Mesenchymal stem cell (in vitro differentiated cells and primary cell): ENCODE measurements at regions not wholly inside any gene's neighbourhood (a gene's known extent, or its start where the extent isn't known, plus 50 kb on each side); places are given as distances from the start of the nearest gene placed in this dataset.

Experiments used
- DNase-seq: peaks from one replicate; pipeline ENCODE4 v3.0.0-alpha.2; 2013
- H2AFZ ChIP-seq: one replicate; pipeline ENCODE4 v1.6.1; 2013; ENCODE audit warnings: low read depth, mild to moderate bottlenecking, control low read depth, inconsistent platforms, low read length, moderate library complexity
- H2AK5ac ChIP-seq: 2 replicates; pipeline ENCODE4 v1.6.1; 2013; ENCODE audit warnings: low read length, moderate library complexity, mild to moderate bottlenecking, inconsistent platforms; ENCODE audit not compliant: severe bottlenecking
- H2BK120ac ChIP-seq: one replicate; pipeline ENCODE4 v1.6.1; 2013; ENCODE audit warnings: low read depth, mild to moderate bottlenecking, inconsistent platforms, low read length, moderate library complexity
- H2BK12ac ChIP-seq, 2 experiments: one replicate each; pipeline ENCODE4 v1.6.1; 2013; ENCODE audit warnings: inconsistent platforms in 2 of 2, low read length in 2 of 2, mild to moderate bottlenecking in 2 of 2, moderate library complexity in 2 of 2, control low read depth in 1 of 2
- H2BK15ac ChIP-seq: one replicate; pipeline ENCODE4 v1.6.1; 2013; ENCODE audit warnings: mild to moderate bottlenecking, low read depth, inconsistent platforms; ENCODE audit not compliant: poor library complexity, severe bottlenecking
- H2BK5ac ChIP-seq: 2 replicates; pipeline ENCODE4 v1.6.1; 2013; ENCODE audit warnings: low read depth, mild to moderate bottlenecking, low read length, control low read depth, inconsistent platforms; ENCODE audit not compliant: poor library complexity, severe bottlenecking
- H3K14ac ChIP-seq, 2 experiments: one replicate each; pipeline ENCODE4 v1.6.1; 2013; ENCODE audit warnings: inconsistent platforms in 2 of 2, low read length in 2 of 2, control low read depth in 1 of 2, mild to moderate bottlenecking in 1 of 2, moderate library complexity in 1 of 2
- H3K18ac ChIP-seq, 2 experiments: one replicate each; pipeline ENCODE4 v1.6.1; 2013; ENCODE audit warnings: inconsistent platforms in 2 of 2, low read length in 2 of 2, control low read depth in 1 of 2, low read depth in 1 of 2, mild to moderate bottlenecking in 1 of 2
- H3K23ac ChIP-seq, 2 experiments: one replicate each; pipeline ENCODE4 v1.6.1; 2013; ENCODE audit warnings: inconsistent platforms in 2 of 2, low read length in 2 of 2, mild to moderate bottlenecking in 2 of 2, moderate library complexity in 2 of 2, control low read depth in 1 of 2
- H3K27ac ChIP-seq: 2 replicates; pipeline ENCODE4 v1.5.1; 2013; ENCODE audit warnings: mild to moderate bottlenecking, moderate library complexity, low read length, control low read depth, inconsistent platforms; ENCODE audit not compliant: poor library complexity, severe bottlenecking
- H3K27me3 ChIP-seq, 2 experiments: 2 replicates each; pipeline versions ENCODE4 v1.6.1 to v1.7.0; 2013; ENCODE audit warnings: low read length in 2 of 2, mild to moderate bottlenecking in 2 of 2, moderate library complexity in 2 of 2, control low read depth in 1 of 2, inconsistent platforms in 1 of 2; ENCODE audit not compliant: control insufficient read depth in 1 of 2, insufficient read depth in 1 of 2
- H3K36me3 ChIP-seq, 2 experiments: 2 replicates each; pipeline versions ENCODE4 v1.6.1 to v1.7.0; 2013; ENCODE audit warnings: low read length in 2 of 2, control low read depth in 1 of 2, inconsistent platforms in 1 of 2, low read depth in 1 of 2, mild to moderate bottlenecking in 1 of 2; ENCODE audit not compliant: insufficient read depth in 2 of 2, control insufficient read depth in 1 of 2
- H3K4ac ChIP-seq, 2 experiments: one replicate each; pipeline ENCODE4 v1.6.1; 2013; ENCODE audit warnings: inconsistent platforms in 2 of 2, low read length in 2 of 2, mild to moderate bottlenecking in 2 of 2, moderate library complexity in 2 of 2, control low read depth in 1 of 2, low read depth in 1 of 2
- H3K4me1 ChIP-seq: 2 replicates; pipeline ENCODE4 v1.6.1; 2013; ENCODE audit warnings: low read depth, low read length, control low read depth; ENCODE audit not compliant: control insufficient read depth, insufficient read depth
- H3K4me2 ChIP-seq: 2 replicates; pipeline ENCODE4 v1.6.1; 2013; ENCODE audit warnings: low read length, mild to moderate bottlenecking, inconsistent platforms; ENCODE audit not compliant: poor library complexity, severe bottlenecking
- H3K4me3 ChIP-seq, 2 experiments: 2 replicates each; pipeline versions ENCODE4 v1.5.1 to v1.7.0; 2013; ENCODE audit warnings: low read length in 2 of 2, mild to moderate bottlenecking in 2 of 2, control low read depth in 1 of 2, low read depth in 1 of 2; ENCODE audit not compliant: insufficient read depth in 1 of 2
- H3K79me1 ChIP-seq: replicated peaks from 2 replicates; pipeline ENCODE4 v1.6.1; 2013; ENCODE audit warnings: mild to moderate bottlenecking, control low read depth, low read length, inconsistent platforms; ENCODE audit not compliant: poor library complexity, severe bottlenecking
- H3K9ac ChIP-seq: 2 replicates; pipeline ENCODE4 v1.7.0; 2013; ENCODE audit warnings: mild to moderate bottlenecking, low read length, moderate library complexity
- H3K9me3 ChIP-seq: 2 replicates; pipeline ENCODE4 v1.7.0; 2013; ENCODE audit warnings: mild to moderate bottlenecking, low read length; ENCODE audit not compliant: control insufficient read depth
- H4K8ac ChIP-seq: one replicate; pipeline ENCODE4 v1.6.1; 2013; ENCODE audit warnings: inconsistent platforms, mild to moderate bottlenecking, low read length, moderate library complexity
- H4K91ac ChIP-seq: one replicate; pipeline ENCODE4 v1.6.1; 2013; ENCODE audit warnings: mild to moderate bottlenecking, low read length, inconsistent platforms
- WGBS: methylation state at CpG from one replicate; pipeline ENCODE4 v1.1.7; 2013; ENCODE audit warnings: mixed read lengths; 5-methylcytosine and 5-hydroxymethylcytosine counted together

DNA sequence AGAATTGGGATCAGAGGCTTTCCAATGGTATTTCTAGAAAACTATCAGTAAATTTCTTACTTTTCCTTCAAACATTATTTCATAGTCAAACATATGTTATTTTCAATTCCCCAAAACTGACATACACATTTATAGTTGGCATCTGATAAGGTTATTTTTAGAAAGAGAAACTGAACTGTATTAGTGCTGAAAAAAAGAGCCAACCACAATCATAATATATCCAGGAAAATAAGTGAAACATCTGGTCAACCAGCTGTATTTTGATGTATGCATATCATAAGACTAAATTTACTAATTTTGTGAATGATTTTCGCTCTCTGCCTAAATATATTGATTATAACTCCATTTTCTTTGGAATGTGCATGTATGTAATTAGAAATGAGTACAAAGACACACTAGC, 554.2 kb downstream of the FLRT2 start:
- no peak for DNase-seq
- Histone ChIP-seq H2AK5ac (no peak overlapping the region), H3K79me1 (no peaks in the 10 kb centered on the region), H4K8ac (no peak overlapping the region), H3K4me2 (no peak overlapping the region), H3K9me3 (no peaks in the 10 kb centered on the region), H3K27ac (no peak overlapping the region), H4K91ac (no peak overlapping the region), H3K23ac (no peak overlapping the region), H3K14ac (no peak overlapping the region), H2BK12ac (no peak overlapping the region), H3K27me3 (no peaks in the 10 kb centered on the region), H2BK120ac (no peak overlapping the region), H3K4ac (no peak overlapping the region), H3K4me1 (no peaks in the 10 kb centered on the region), H3K4me3 (no peak overlapping the region), H3K36me3 (no peaks in the 10 kb centered on the region), H3K18ac (no peak overlapping the region), H2BK5ac (no peak overlapping the region), H2BK15ac (no peak overlapping the region), H2AFZ (no peak overlapping the region), H3K9ac (no peak overlapping the region)
- no CpG with 5 or more reads among the region's 1 CpG for WGBS

DNA sequence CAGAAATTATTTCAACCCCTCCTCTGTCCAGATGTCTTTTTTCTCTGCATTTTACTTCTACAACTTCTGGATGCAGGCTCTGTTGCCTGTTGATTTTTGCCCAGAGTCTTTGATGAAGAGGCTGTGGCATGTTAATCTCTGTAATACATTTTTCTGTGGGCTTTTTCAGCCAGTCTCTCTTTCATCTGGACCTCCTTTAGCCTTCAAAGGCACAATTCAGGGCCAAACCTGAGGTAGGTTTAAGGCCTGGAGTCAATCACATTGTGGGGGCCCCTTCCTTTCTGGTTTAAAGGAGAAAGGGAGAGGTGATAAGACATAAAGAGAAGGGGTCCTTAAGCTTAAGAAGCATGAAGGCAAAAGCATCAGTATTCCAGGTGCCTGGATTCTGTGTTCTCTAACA, 553.7 kb downstream of the FLRT2 start:
- H2BK12ac ChIP-seq, result no peak overlapping the region
- no peak overlapping the region for H4K8ac ChIP-seq
- no peak overlapping the region for H4K91ac ChIP-seq
- no peak overlapping the region for H3K23ac ChIP-seq
- H2AK5ac ChIP-seq, result no peak overlapping the region
- no peak overlapping the region for H3K4ac ChIP-seq
- no peaks in the 10 kb centered on the region for H3K36me3 ChIP-seq
- no peak overlapping the region for H3K27ac ChIP-seq
- no peak overlapping the region for H3K9ac ChIP-seq
- no peaks in the 10 kb centered on the region for H3K27me3 ChIP-seq
- DNase-seq, result no peak
- H2BK15ac ChIP-seq, result no peak overlapping the region
- H3K9me3 ChIP-seq, result no peaks in the 10 kb centered on the region
- H3K4me2 ChIP-seq, result no peak overlapping the region
- H2BK5ac ChIP-seq, result no peak overlapping the region
- no peaks in the 10 kb centered on the region for H3K79me1 ChIP-seq
- no peak overlapping the region for H2BK120ac ChIP-seq
- H3K14ac ChIP-seq, result no peak overlapping the region
- H3K4me3 ChIP-seq, result no peak overlapping the region
- no peaks in the 10 kb centered on the region for H3K4me1 ChIP-seq
- H3K18ac ChIP-seq, result no peak overlapping the region
- H2AFZ ChIP-seq, result no peak overlapping the region

DNA sequence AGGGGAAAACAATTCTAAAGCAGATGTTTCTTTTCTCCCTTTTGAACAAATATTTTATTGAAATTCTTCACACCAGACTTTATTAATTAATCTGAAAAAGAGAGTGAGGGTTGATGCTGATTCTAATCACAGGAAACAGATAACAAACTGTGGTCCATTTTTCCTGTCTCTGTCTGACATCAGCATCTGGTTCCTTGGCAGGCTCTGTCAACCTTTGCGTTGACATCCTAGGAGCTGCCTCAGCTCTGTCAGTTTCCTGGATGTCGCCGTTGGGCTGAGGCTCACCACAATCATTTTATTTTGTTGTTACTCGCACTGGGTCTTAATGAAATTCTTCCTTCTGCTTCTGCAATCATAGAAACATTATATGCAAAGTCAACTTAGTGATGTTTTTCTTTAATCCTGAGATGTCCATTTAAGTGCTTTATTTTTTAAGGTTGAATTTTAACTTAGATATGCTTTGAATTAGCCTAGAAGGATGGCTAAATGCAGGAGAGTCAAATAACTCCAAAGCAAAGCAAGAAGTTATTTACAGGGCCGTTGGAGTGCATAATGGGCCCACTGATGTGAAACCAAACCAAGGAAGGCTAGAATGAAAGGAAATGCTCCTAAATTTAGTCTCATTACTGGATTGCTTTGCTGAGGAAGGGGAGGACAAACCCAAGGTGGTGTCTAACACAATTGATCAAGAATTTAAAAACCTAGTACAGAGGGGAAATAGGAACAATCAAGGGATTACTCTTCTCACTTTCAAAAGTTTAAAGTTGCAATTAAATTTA, 542.4 kb downstream of the FLRT2 start:
- Histone ChIP-seq H3K9ac (no peak overlapping the region), H3K36me3 (no peaks in the 10 kb centered on the region), H3K27ac (no peak overlapping the region), H3K4me2 (no peak overlapping the region), H4K8ac (no peak overlapping the region), H2BK12ac (no peak overlapping the region), H4K91ac (no peak overlapping the region), H3K4me3 (no peak overlapping the region), H3K79me1 (no peaks in the 10 kb centered on the region), H3K27me3 (no peaks in the 10 kb centered on the region), H3K4me1 (no peaks in the 10 kb centered on the region), H3K14ac (no peak overlapping the region), H2BK5ac (no peak overlapping the region), H3K23ac (no peak overlapping the region), H2BK120ac (no peak overlapping the region), H2AK5ac (no peak overlapping the region), H3K4ac (no peak overlapping the region), H2AFZ (no peak overlapping the region), H2BK15ac (no peak overlapping the region), H3K9me3 (no peaks in the 10 kb centered on the region), H3K18ac (no peak overlapping the region)
- no peak for DNase-seq
- WGBS, result 76% methylated on average over 4 of the region's 5 CpGs

DNA sequence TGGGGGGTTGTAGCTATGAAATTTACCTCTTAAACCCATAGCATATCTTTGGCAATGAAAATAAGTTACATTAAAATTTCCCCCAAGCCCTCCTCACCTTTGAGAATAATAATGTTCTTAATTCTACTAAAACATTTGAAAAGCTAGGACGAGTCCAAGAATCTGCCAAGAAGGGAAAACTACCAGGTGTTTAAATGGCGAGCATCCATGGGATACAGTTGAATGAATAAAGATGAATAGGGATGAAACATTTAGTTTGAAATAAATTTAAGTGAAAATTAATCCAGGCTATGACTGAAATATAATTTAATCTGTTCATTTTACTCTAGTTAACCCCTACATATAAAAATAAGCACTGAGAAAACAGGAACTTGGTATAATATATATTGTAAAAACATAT, 536.7 kb downstream of the FLRT2 start:
- H3K4me2 ChIP-seq, result no peak overlapping the region
- H3K9ac ChIP-seq, result no peak overlapping the region
- no peak overlapping the region for H2BK12ac ChIP-seq
- no peak overlapping the region for H4K91ac ChIP-seq
- H3K79me1 ChIP-seq, result no peaks in the 10 kb centered on the region
- no peak overlapping the region for H2AK5ac ChIP-seq
- H4K8ac ChIP-seq, result no peak overlapping the region
- no peaks in the 10 kb centered on the region for H3K4me1 ChIP-seq
- H3K4me3 ChIP-seq, result no peak overlapping the region
- H3K4ac ChIP-seq, result no peak overlapping the region
- no peaks in the 10 kb centered on the region for H3K27me3 ChIP-seq
- no peak overlapping the region for H3K23ac ChIP-seq
- no peak overlapping the region for H3K14ac ChIP-seq
- DNase-seq, result no peak
- no peak overlapping the region for H2AFZ ChIP-seq
- H3K36me3 ChIP-seq, result no peaks in the 10 kb centered on the region
- H2BK5ac ChIP-seq, result no peak overlapping the region
- H3K27ac ChIP-seq, result no peak overlapping the region
- no peak overlapping the region for H3K18ac ChIP-seq
- 83% methylated on average over 2 of the region's 2 CpGs for WGBS
- no peak overlapping the region for H2BK120ac ChIP-seq
- H2BK15ac ChIP-seq, result no peak overlapping the region
- peaks cover 2% of the 10 kb centered on the region for H3K9me3 ChIP-seq
